Activated naive CD4-positive, alpha-beta T cell treated with anti-CD3 and anti-CD28 coated beads, Interleukin-2, amount 10 ng/mL, durations not matched to agents 7 days and 5 days (primary cell): ENCODE measurements at regions not wholly inside any gene's neighbourhood (a gene's known extent, or its start where the extent isn't known, plus 50 kb on each side); places are given as distances from the start of the nearest gene placed in this dataset.
"Not testable (repeated sequence)": the region's sequence is repeated elsewhere in the genome, so short reads cannot be mapped to it uniquely, and the experiment has no call there.

Experiments used
- CTCF ChIA-PET: fragments of 350-600 bp; sonication (Branson Sonifier 250); formaldehyde crosslinking; loops from one replicate; lab custom pipeline; 2021; ENCODE audit warnings: antibody characterized with exemption; lab: Charles Lee
- DNase-seq: peaks from one replicate; pipeline ENCODE4 v3.0.0-alpha.2; 2020
- H3K27ac Mint-ChIP-seq: one replicate; pipeline ENCODE4 v1.8.0; 2021; ENCODE audit warnings: mild to moderate bottlenecking, moderate library complexity, mixed read lengths
- H3K27me3 Mint-ChIP-seq: one replicate; pipeline ENCODE4 v1.8.0; 2021; ENCODE audit warnings: mild to moderate bottlenecking, mixed read lengths
- H3K36me3 Mint-ChIP-seq: one replicate; pipeline ENCODE4 v1.8.0; 2021; ENCODE audit warnings: mixed read lengths
- H3K4me1 Mint-ChIP-seq: one replicate; pipeline ENCODE4 v1.8.0; 2021; ENCODE audit warnings: mixed read lengths
- H3K4me3 Mint-ChIP-seq: one replicate; pipeline ENCODE4 v1.8.0; 2021; ENCODE audit warnings: mild to moderate bottlenecking, moderate library complexity, mixed read lengths
- H3K9me3 Mint-ChIP-seq: one replicate; pipeline ENCODE4 v1.8.0; 2021; ENCODE audit warnings: mixed read lengths

- H3K4me1 Mint-ChIP-seq, H3K27ac Mint-ChIP-seq, H3K4me3 Mint-ChIP-seq, H3K27me3 Mint-ChIP-seq, H3K9me3 Mint-ChIP-seq, CTCF ChIA-PET, H3K36me3 Mint-ChIP-seq, DNase-seq: not testable (repeated sequence)
Observed at GRCh38 chr2:16052571-16053052, 112.3 kb downstream of the MYCN start.

GRCh38 chr2:16051841-16052564 is 111.7 kb downstream of the MYCN start:
- CTCF ChIA-PET, result no interaction called here
- Mint-ChIP-seq H3K27me3 (no peaks in the 10 kb centered on the region), H3K4me3 (no peak overlapping the region), H3K4me1 (no peaks in the 10 kb centered on the region), H3K36me3 (no peaks in the 10 kb centered on the region), H3K27ac (no peak overlapping the region), H3K9me3 (no peaks in the 10 kb centered on the region)
- DNase-seq, result no peak

- Mint-ChIP-seq H3K4me1 (no peaks in the 10 kb centered on the region), H3K27ac (no peak overlapping the region), H3K9me3 (no peaks in the 10 kb centered on the region), H3K36me3 (no peaks in the 10 kb centered on the region), H3K4me3 (no peak overlapping the region), H3K27me3 (no peaks in the 10 kb centered on the region)
- CTCF ChIA-PET, result no interaction called here
- DNase-seq, result no peak
Observed at GRCh38 chr2:16050908-16051489, 110.6 kb downstream of the MYCN start.

- Mint-ChIP-seq H3K27ac (no peak overlapping the region), H3K4me1 (no peaks in the 10 kb centered on the region), H3K9me3 (no peaks in the 10 kb centered on the region), H3K36me3 (no peaks in the 10 kb centered on the region), H3K27me3 (no peaks in the 10 kb centered on the region), H3K4me3 (no peak overlapping the region)
- no peak for DNase-seq
- CTCF ChIA-PET, result no interaction called here
Observed at GRCh38 chr2:16050261-16050907, 110.0 kb downstream of the MYCN start.

GRCh38 chr2:16049406-16049805 is 109.1 kb downstream of the MYCN start:
- Mint-ChIP-seq H3K9me3 (no peaks in the 10 kb centered on the region), H3K27ac (no peak overlapping the region), H3K27me3 (no peaks in the 10 kb centered on the region), H3K4me1 (no peaks in the 10 kb centered on the region), H3K36me3 (no peaks in the 10 kb centered on the region), H3K4me3 (no peak overlapping the region)
- DNase-seq, result no peak
- CTCF ChIA-PET, result no interaction called here

GRCh38 chr2:16048466-16048865 is 108.1 kb downstream of the MYCN start:
- DNase-seq, result no peak
- no peaks in the 10 kb centered on the region for H3K27me3 Mint-ChIP-seq
- CTCF ChIA-PET, result no interaction called here
- H3K4me3 Mint-ChIP-seq, result no peak overlapping the region
- no peaks in the 10 kb centered on the region for H3K9me3 Mint-ChIP-seq
- H3K36me3 Mint-ChIP-seq, result no peaks in the 10 kb centered on the region
- H3K4me1 Mint-ChIP-seq, result no peaks in the 10 kb centered on the region
- no peak overlapping the region for H3K27ac Mint-ChIP-seq

GRCh38 chr2:16047701-16048100 is 107.4 kb downstream of the MYCN start:
- Mint-ChIP-seq H3K36me3 (no peaks in the 10 kb centered on the region), H3K4me1 (no peaks in the 10 kb centered on the region), H3K9me3 (no peaks in the 10 kb centered on the region), H3K27ac (no peak overlapping the region), H3K27me3 (no peaks in the 10 kb centered on the region), H3K4me3 (no peak overlapping the region)
- DNase-seq, result no peak
- CTCF ChIA-PET, result no interaction called here

- CTCF ChIA-PET, result no interaction called here
- no peaks in the 10 kb centered on the region for H3K27me3 Mint-ChIP-seq
- no peaks in the 10 kb centered on the region for H3K4me1 Mint-ChIP-seq
Observed at GRCh38 chr2:16046649-16047048, 106.3 kb downstream of the MYCN start.

GRCh38 chr2:16045653-16046352 is 105.5 kb downstream of the MYCN start:
- CTCF ChIA-PET, result no interaction called here
- H3K27ac Mint-ChIP-seq, result no peak overlapping the region

More at GRCh38 chr2:16046649-16047048, 106.3 kb downstream of the MYCN start:
- no peaks in the 10 kb centered on the region for H3K9me3 Mint-ChIP-seq
- no peak overlapping the region for H3K27ac Mint-ChIP-seq
- no peaks in the 10 kb centered on the region for H3K36me3 Mint-ChIP-seq
- no peak for DNase-seq
- no peak overlapping the region for H3K4me3 Mint-ChIP-seq

GRCh38 chr2:16044946-16045456 is 104.7 kb downstream of the MYCN start:
- CTCF ChIA-PET, result no interaction called here
- no peaks in the 10 kb centered on the region for H3K4me1 Mint-ChIP-seq
- H3K27me3 Mint-ChIP-seq, result no peaks in the 10 kb centered on the region
- no peaks in the 10 kb centered on the region for H3K9me3 Mint-ChIP-seq
- DNase-seq, result no peak
- no peaks in the 10 kb centered on the region for H3K36me3 Mint-ChIP-seq
- no peak overlapping the region for H3K27ac Mint-ChIP-seq
- no peak overlapping the region for H3K4me3 Mint-ChIP-seq

More at GRCh38 chr2:16045653-16046352, 105.5 kb downstream of the MYCN start:
- H3K9me3 Mint-ChIP-seq, result no peaks in the 10 kb centered on the region
- no peak for DNase-seq
- no peaks in the 10 kb centered on the region for H3K4me1 Mint-ChIP-seq
- H3K36me3 Mint-ChIP-seq, result no peaks in the 10 kb centered on the region
- H3K27me3 Mint-ChIP-seq, result no peaks in the 10 kb centered on the region
- no peak overlapping the region for H3K4me3 Mint-ChIP-seq

- Mint-ChIP-seq H3K27me3 (no peaks in the 10 kb centered on the region), H3K4me3 (no peak overlapping the region), H3K9me3 (no peaks in the 10 kb centered on the region), H3K27ac (no peak overlapping the region), H3K4me1 (no peaks in the 10 kb centered on the region), H3K36me3 (no peaks in the 10 kb centered on the region)
- DNase-seq, result no peak
- CTCF ChIA-PET, result no interaction called here
Observed at GRCh38 chr2:16043627-16044026, 103.3 kb downstream of the MYCN start.

GRCh38 chr2:16043192-16043591 is 102.8 kb downstream of the MYCN start:
- CTCF ChIA-PET, result no interaction called here
- no peaks in the 10 kb centered on the region for H3K9me3 Mint-ChIP-seq
- DNase-seq, result no peak
- H3K4me3 Mint-ChIP-seq, result no peak overlapping the region
- H3K4me1 Mint-ChIP-seq, result no peaks in the 10 kb centered on the region
- no peaks in the 10 kb centered on the region for H3K36me3 Mint-ChIP-seq
- no peak overlapping the region for H3K27ac Mint-ChIP-seq
- peaks cover 3% of the 10 kb centered on the region for H3K27me3 Mint-ChIP-seq

GRCh38 chr2:16042201-16042700 is 101.9 kb downstream of the MYCN start:
- CTCF ChIA-PET, result no interaction called here
- no peaks in the 10 kb centered on the region for H3K9me3 Mint-ChIP-seq
- no peaks in the 10 kb centered on the region for H3K4me1 Mint-ChIP-seq
- H3K27ac Mint-ChIP-seq, result no peak overlapping the region
- H3K4me3 Mint-ChIP-seq, result no peak overlapping the region
- no peak for DNase-seq
- no peaks in the 10 kb centered on the region for H3K36me3 Mint-ChIP-seq
- H3K27me3 Mint-ChIP-seq, result peaks cover 3% of the 10 kb centered on the region
